Tibial artery (tissue), 4 donors: ENCODE measurements at regions not wholly inside any gene's neighbourhood (a gene's known extent, or its start where the extent isn't known, plus 50 kb on each side); places are given as distances from the start of the nearest gene placed in this dataset.

Experiments
- DNase-seq, 2 donors: peaks; one replicate each; pipeline ENCODE4 v3.0.0-alpha.2; 2019
- H3K27ac ChIP-seq, 2 donors: fragments of 200-600 bp; sonication (generic) in 1 of 2; 1 replicate in 1 of 2; 2 replicates in 1 of 2; pipeline ENCODE4 v1.5.1; 2018 to 2019; ENCODE audit warnings: mild to moderate bottlenecking in 1 of 2
- H3K27me3 ChIP-seq, 2 donors: fragments of 200-600 bp; sonication (generic) in 1 of 2; one replicate each; pipeline versions ENCODE4 v1.5.1 to v1.6.0; 2016 to 2019
- H3K36me3 ChIP-seq, 3 donors: fragments of 200-600 bp; sonication (generic) in 2 of 3; one replicate each; pipeline ENCODE4 v1.5.1; 2016 to 2019; ENCODE audit warnings: mild to moderate bottlenecking in 2 of 3
- H3K4me1 ChIP-seq, 4 donors: fragments of 200-600 bp; sonication (generic) in 2 of 4; 1 replicate in 3 of 4; 2 replicates in 1 of 4; pipeline ENCODE4 v1.5.1; 2016 to 2019
- H3K4me3 ChIP-seq, 2 donors: fragments of 200-600 bp; sonication (generic) in 1 of 2; 1 replicate in 1 of 2; 2 replicates in 1 of 2; pipeline ENCODE4 v1.5.1; 2018 to 2019; ENCODE audit warnings: mild to moderate bottlenecking in 2 of 2
- H3K9me3 ChIP-seq, 3 donors: fragments of 200-600 bp; sonication (generic) in 1 of 3; one replicate each; pipeline ENCODE4 v1.5.1; 2016 to 2019
- intact Hi-C: fragments of 100-400 bp; cut with DNase I; formaldehyde crosslinking; loops from one replicate; pipeline ENCODE4 v1.15.0; 2023; ENCODE audit warnings: low total_unique reads
- TF ChIP-seq, protein P1 (sequence below), 2 experiments: fragments of 200-600 bp in 1 of 2; fragments of 450-650 bp in 1 of 2; IDR thresholded peaks; one replicate each; pipeline ENCODE4 v1.5.1; 2017 to 2019; ENCODE audit warnings: antibody characterized with exemption in 2 of 2, mild to moderate bottlenecking in 1 of 2, moderate library complexity in 1 of 2

DNA sequence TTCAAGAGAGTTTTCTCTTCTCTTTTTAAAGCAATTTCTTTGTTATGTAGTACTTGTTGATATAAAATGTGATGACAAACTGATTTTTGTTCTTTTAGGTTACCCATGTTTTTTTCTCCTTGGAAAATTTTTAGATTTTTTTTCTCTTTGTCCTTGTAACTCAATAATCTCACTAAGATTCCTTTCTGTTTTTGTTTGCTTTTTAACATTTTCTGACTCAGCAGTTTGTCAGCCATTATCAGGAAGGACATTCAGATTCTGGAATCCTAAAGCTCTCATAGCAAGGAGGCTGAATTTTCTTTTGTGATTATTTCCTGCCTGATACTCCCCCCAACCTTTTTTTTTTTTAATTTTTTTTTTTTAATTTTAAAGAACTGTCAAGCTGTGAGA, 75.2 kb upstream of the CITED2 start:
- Histone ChIP-seq H3K27ac (no peak overlapping the region), H3K27me3 (no peaks in the 10 kb centered on the region), H3K4me3 (no peak overlapping the region), H3K36me3 (no peaks in the 10 kb centered on the region), H3K4me1 (no peaks in the 10 kb centered on the region), H3K9me3 (no peaks in the 10 kb centered on the region)
- TF ChIP-seq, protein P1, sequence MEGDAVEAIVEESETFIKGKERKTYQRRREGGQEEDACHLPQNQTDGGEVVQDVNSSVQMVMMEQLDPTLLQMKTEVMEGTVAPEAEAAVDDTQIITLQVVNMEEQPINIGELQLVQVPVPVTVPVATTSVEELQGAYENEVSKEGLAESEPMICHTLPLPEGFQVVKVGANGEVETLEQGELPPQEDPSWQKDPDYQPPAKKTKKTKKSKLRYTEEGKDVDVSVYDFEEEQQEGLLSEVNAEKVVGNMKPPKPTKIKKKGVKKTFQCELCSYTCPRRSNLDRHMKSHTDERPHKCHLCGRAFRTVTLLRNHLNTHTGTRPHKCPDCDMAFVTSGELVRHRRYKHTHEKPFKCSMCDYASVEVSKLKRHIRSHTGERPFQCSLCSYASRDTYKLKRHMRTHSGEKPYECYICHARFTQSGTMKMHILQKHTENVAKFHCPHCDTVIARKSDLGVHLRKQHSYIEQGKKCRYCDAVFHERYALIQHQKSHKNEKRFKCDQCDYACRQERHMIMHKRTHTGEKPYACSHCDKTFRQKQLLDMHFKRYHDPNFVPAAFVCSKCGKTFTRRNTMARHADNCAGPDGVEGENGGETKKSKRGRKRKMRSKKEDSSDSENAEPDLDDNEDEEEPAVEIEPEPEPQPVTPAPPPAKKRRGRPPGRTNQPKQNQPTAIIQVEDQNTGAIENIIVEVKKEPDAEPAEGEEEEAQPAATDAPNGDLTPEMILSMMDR (IDR thresholded peaks at IDR 0.05), result no peak
- no peak for DNase-seq
- intact Hi-C loops, result no loop called here

DNA sequence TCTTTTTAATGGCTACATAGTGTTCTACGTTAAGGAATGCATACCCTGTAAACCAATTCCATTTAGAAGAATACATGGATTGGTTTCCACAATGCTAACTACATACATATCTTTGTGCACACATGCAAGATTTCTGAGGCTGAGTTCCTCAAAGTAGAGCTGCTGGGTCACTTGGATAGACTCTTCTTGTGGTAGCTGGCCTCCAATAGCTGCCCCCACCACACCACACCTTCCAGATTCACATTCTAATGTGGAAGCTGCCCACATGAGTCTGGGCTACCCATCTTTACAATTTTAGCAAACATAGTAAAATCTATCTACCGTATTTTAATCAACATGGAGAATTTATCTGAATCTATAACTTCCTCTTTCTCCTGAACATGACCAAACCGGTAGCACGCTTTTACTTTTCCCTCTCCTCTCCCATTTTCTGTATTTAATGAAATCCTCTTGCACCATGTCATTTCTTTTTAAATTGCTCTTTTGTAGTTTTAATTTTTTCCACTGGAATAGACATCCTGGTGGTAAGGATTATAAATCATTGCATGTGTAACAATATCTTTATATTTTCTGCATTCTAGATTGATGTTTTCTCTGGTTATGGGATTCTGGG, 74.7 kb upstream of the CITED2 start:
- intact Hi-C loops, result no loop called here

DNA sequence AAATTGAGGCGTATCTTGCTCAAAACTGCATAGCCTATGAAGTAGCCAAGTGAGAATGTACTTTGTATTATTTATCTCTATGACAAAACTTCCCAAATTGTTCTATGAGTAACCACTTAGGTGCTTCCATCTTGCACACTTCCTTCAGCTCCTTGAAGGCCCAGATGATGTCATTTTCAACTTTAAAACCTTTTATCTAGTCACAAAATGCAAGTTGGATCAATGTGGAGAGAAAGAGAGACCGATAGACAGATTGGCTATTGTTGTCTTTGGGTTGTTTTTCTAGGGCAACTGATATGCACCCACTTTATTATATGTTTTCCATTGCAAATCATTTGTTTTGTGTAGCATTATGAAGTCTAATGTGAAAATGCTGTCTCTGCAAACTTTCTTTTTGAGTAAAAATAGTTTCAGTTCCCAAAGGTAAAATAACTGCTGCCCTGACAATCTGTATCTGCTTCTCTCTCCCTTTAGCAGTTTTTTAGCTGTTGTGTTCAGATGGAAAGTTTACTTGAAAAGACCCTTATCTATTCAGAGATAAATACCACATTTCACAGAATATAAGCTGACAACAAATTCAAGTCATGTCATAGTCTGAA, 73.7 kb upstream of the CITED2 start:
- Histone ChIP-seq H3K27me3 (no peaks in the 10 kb centered on the region), H3K27ac (no peak overlapping the region), H3K36me3 (no peaks in the 10 kb centered on the region), H3K4me3 (no peak overlapping the region), H3K4me1 (no peaks in the 10 kb centered on the region), H3K9me3 (no peaks in the 10 kb centered on the region)
- intact Hi-C loops, result no loop called here
- TF ChIP-seq, protein P1 (IDR thresholded peaks at IDR 0.05), result no peak
- no peak for DNase-seq

More for the DNA sequence above, 74.7 kb upstream of the CITED2 start:
- no peak for DNase-seq
- H3K27ac ChIP-seq, result no peak overlapping the region
- H3K27me3 ChIP-seq, result no peaks in the 10 kb centered on the region
- TF ChIP-seq, protein P1 (IDR thresholded peaks at IDR 0.05), result no peak
- no peaks in the 10 kb centered on the region for H3K36me3 ChIP-seq
- no peak overlapping the region for H3K4me3 ChIP-seq
- no peaks in the 10 kb centered on the region for H3K4me1 ChIP-seq
- H3K9me3 ChIP-seq, result no peaks in the 10 kb centered on the region

DNA sequence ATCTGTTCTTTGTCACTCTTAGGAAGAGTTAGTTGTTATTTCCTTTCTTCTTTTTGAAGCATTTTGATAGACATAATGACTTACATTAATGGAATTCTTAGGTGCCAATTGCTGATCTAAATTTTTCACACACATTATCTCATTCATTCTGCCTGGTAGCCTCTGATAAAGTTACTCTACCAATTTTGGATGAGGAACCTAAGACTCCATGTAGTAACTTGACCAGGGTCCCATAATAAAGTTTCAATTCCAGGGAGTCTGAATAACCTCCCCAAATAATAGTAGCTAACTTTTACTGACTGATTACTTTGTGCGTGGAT, 73.2 kb upstream of the CITED2 start:
- Histone ChIP-seq H3K36me3 (no peaks in the 10 kb centered on the region), H3K27ac (no peak overlapping the region), H3K4me1 (no peaks in the 10 kb centered on the region), H3K4me3 (no peak overlapping the region), H3K27me3 (no peaks in the 10 kb centered on the region), H3K9me3 (no peaks in the 10 kb centered on the region)
- TF ChIP-seq, protein P1 (IDR thresholded peaks at IDR 0.05), result no peak
- DNase-seq, result no peak
- intact Hi-C loops, result no loop called here

DNA sequence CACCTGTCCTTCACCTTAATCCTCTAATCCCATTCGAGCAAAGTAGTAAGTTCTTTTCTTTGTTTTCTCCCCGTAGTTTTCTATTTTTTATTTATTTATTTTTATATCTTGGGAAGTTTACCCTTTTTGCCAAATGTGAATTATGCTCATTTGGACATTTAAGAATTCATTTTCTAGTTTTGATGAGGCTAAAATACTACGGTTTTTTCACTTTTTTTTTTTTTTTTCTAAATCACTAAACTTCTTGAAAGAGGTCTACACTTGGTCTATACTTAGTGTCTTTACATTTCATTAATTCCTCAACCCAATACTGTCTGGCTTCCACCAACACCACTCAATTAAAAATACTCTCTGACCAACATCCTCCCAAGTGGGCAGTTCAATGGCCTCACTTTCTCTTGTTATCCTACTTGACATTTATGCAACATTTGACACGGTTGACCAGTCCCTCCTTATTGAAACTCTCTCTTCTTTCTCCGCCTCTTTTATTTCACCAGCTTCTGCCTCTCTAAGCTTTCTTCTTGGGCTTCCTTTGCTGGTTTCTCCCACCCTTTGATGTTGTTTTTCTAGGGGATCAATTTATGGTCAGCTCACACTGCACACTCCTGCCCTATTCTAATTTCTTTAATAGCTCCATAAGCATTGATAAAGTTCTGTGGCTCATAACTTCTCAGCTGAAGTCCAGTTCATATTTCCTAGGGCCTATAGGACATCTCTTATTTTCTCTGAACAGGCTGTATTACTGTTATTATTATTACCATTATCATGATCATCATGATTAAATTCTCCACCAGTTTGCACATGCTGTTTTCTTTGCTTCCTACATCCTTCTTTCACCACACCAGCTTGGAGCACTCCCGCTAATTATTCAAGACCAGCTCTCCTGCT, 72.6 kb upstream of the CITED2 start:
- Histone ChIP-seq H3K9me3 (no peaks in the 10 kb centered on the region), H3K4me3 (no peak overlapping the region), H3K36me3 (no peaks in the 10 kb centered on the region), H3K27ac (no peak overlapping the region), H3K4me1 (no peaks in the 10 kb centered on the region), H3K27me3 (no peaks in the 10 kb centered on the region)
- TF ChIP-seq, protein P1 (IDR thresholded peaks at IDR 0.05), result no peak
- DNase-seq, result no peak
- intact Hi-C loops, result no loop called here
